ENCODE measurements at regions not wholly inside any gene's neighbourhood (a gene's known extent, or its start where the extent isn't known, plus 50 kb on each side); places are given as distances from the start of the nearest gene placed in this dataset.

DNA sequence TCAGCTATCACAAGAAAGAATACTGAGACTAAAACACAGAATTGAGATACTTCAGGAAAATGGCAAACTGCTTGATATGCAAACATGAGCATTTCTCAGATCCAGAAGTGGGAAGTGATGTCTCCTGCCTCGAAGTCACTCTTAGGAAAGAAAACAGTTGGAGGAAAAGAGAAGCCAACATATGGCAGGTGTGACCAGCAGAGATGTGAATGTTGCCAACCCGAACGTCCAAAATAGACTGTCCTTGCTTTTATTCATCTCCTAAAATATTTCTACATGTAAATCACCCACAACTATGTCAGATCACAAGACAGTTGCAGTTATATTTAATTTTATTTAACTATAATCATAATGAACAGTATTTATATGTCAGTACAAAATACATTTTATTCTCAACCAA is 687.6 kb downstream of the GALC start:
- Histone ChIP-seq H3K36me3 (ENCODE audit: insufficient read depth, low read length) (no peaks in the 10 kb centered on the region), H3K4me1 (ENCODE audit: insufficient read depth, low read length) (no peaks in the 10 kb centered on the region), H3K4me3 (ENCODE audit: insufficient read depth, low read length) (no peak overlapping the region), H3K27me3 (ENCODE audit: insufficient read depth, low read length) (no peaks in the 10 kb centered on the region), H3K27ac (ENCODE audit: low read depth, low read length) (no peak overlapping the region), H3K79me2 (ENCODE audit: insufficient read depth, low read length) (no peaks in the 10 kb centered on the region), H4K20me1 (ENCODE audit: insufficient read depth, low read length) (no peaks in the 10 kb centered on the region), H2AFZ (ENCODE audit: low read length) (no peak overlapping the region), H3K9me3 (ENCODE audit: low read depth, low read length) (no peaks in the 10 kb centered on the region), H3K4me2 (ENCODE audit: insufficient read depth, low read length) (no peak overlapping the region)
- DNase-seq (ENCODE audit: insufficient read length, low spot score, missing footprints): no peak
- TF ChIP-seq CTCF (IDR thresholded peaks at IDR 0.05; ENCODE audit: extremely low read depth, low read depth, low read length): no peak

DNA sequence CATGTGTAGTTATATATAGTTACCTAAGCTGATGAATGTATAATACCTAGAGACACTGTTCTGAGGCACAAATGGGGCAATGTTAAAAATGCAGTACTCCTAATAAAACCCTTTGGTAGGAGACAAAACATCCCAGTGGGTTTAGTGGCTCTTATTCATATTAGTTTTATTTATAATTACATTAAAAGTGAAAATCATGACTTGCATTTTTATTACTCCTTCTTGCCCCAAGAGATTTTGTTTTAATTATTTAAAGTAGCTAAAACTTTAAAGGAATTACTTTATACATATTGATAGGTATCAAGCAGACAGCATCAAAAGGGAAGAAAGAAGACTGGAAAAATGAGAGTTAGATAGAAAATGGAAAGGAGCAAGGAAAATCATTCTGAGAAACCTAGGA is 688.6 kb downstream of the GALC start:
- no peaks in the 10 kb centered on the region for H3K4me1 ChIP-seq (ENCODE audit: insufficient read depth, low read length)
- H3K4me3 ChIP-seq (ENCODE audit: insufficient read depth, low read length): no peak overlapping the region
- no peak for DNase-seq (ENCODE audit: insufficient read length, low spot score, missing footprints)
- H3K4me2 ChIP-seq (ENCODE audit: insufficient read depth, low read length): no peak overlapping the region
- no peaks in the 10 kb centered on the region for H3K9me3 ChIP-seq (ENCODE audit: low read depth, low read length)
- no peaks in the 10 kb centered on the region for H3K27me3 ChIP-seq (ENCODE audit: insufficient read depth, low read length)
- H3K79me2 ChIP-seq (ENCODE audit: insufficient read depth, low read length): no peaks in the 10 kb centered on the region
- no peak overlapping the region for H3K27ac ChIP-seq (ENCODE audit: low read depth, low read length)
- H4K20me1 ChIP-seq (ENCODE audit: insufficient read depth, low read length): no peaks in the 10 kb centered on the region
- H3K36me3 ChIP-seq (ENCODE audit: insufficient read depth, low read length): no peaks in the 10 kb centered on the region
- TF ChIP-seq CTCF (IDR thresholded peaks at IDR 0.05; ENCODE audit: extremely low read depth, low read depth, low read length): no peak
- no peak overlapping the region for H2AFZ ChIP-seq (ENCODE audit: low read length)

- H3K4me2 ChIP-seq (ENCODE audit: insufficient read depth, low read length): no peak overlapping the region
- no peak overlapping the region for H2AFZ ChIP-seq (ENCODE audit: low read length)
- H3K36me3 ChIP-seq (ENCODE audit: insufficient read depth, low read length): no peaks in the 10 kb centered on the region
- no peaks in the 10 kb centered on the region for H3K4me1 ChIP-seq (ENCODE audit: insufficient read depth, low read length)
- no peak overlapping the region for H3K27ac ChIP-seq (ENCODE audit: low read depth, low read length)
- H3K27me3 ChIP-seq (ENCODE audit: insufficient read depth, low read length): no peaks in the 10 kb centered on the region
- no peak for TF ChIP-seq CTCF (IDR thresholded peaks at IDR 0.05; ENCODE audit: extremely low read depth, low read depth, low read length)
- H3K79me2 ChIP-seq (ENCODE audit: insufficient read depth, low read length): no peaks in the 10 kb centered on the region
- no peaks in the 10 kb centered on the region for H4K20me1 ChIP-seq (ENCODE audit: insufficient read depth, low read length)
- DNase-seq (ENCODE audit: insufficient read length, low spot score, missing footprints): no peak
- no peak overlapping the region for H3K4me3 ChIP-seq (ENCODE audit: insufficient read depth, low read length)
- H3K9me3 ChIP-seq (ENCODE audit: low read depth, low read length): no peaks in the 10 kb centered on the region
Observed at GRCh38 chr14:87286826-87287225, 706.2 kb downstream of the GALC start.

- no peak for TF ChIP-seq CTCF (IDR thresholded peaks at IDR 0.05; ENCODE audit: extremely low read depth, low read depth, low read length)
- H3K9me3 ChIP-seq (ENCODE audit: low read depth, low read length): no peaks in the 10 kb centered on the region
- no peaks in the 10 kb centered on the region for H4K20me1 ChIP-seq (ENCODE audit: insufficient read depth, low read length)
- H3K36me3 ChIP-seq (ENCODE audit: insufficient read depth, low read length): no peaks in the 10 kb centered on the region
- H2AFZ ChIP-seq (ENCODE audit: low read length): no peak overlapping the region
- DNase-seq (ENCODE audit: insufficient read length, low spot score, missing footprints): no peak
- H3K4me3 ChIP-seq (ENCODE audit: insufficient read depth, low read length): no peak overlapping the region
- H3K4me1 ChIP-seq (ENCODE audit: insufficient read depth, low read length): no peaks in the 10 kb centered on the region
- no peaks in the 10 kb centered on the region for H3K79me2 ChIP-seq (ENCODE audit: insufficient read depth, low read length)
- H3K27ac ChIP-seq (ENCODE audit: low read depth, low read length): no peak overlapping the region
- no peaks in the 10 kb centered on the region for H3K27me3 ChIP-seq (ENCODE audit: insufficient read depth, low read length)
- H3K4me2 ChIP-seq (ENCODE audit: insufficient read depth, low read length): no peak overlapping the region
Observed at GRCh38 chr14:87286191-87286590, 706.8 kb downstream of the GALC start.
